ENCODE measurements at regions not wholly inside any gene's neighbourhood (a gene's known extent, or its start where the extent isn't known, plus 50 kb on each side); places are given as distances from the start of the nearest gene placed in this dataset.

DNA sequence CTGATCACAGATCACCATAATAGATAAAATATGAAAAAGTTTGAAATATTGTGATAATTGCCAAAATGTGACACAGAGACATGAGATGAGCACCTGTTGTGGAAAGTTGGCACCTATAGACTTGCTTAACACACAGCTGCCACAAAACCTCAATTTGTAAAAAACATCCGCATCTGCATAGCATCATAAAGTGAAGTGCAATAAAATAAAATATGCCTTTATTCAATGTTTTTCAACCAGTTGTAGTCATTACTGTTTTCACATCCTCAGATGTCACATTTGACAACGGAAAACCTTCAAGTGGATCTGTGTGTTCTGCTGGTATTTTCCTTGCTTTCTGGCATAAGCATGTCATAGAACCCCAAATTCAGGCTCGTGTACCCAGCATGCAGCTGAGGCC, 50.2 kb upstream of the IFNGR1 start:
- H3K9me3 ChIP-seq: no peaks in the 10 kb centered on the region
- no peak for DNase-seq
- in situ Hi-C loops (cut with MboI; ENCODE audit: low pct_ligation_motif_present in 1 of 4, low pct_unique_long_range_greater_than_20kb in 1 of 4, low sequenced_read_pairs in 3 of 4): loop anchor here in 1 of 4 donors (25.0 kb wide), 1 partner anchor 368 kb away; no protein-coding TSS in a partner anchor
- no peak overlapping the region for H3K4me3 ChIP-seq
- no peaks in the 10 kb centered on the region for H3K27me3 ChIP-seq
- TF ChIP-seq POLR2A (IDR thresholded peaks at IDR 0.05) (no peak), EP300 (IDR thresholded peaks at IDR 0.05; ENCODE audit: low read depth) (no peak), POLR2AphosphoS5 (IDR thresholded peaks at IDR 0.05) (no peak)
- TF ChIP-seq, protein P1, sequence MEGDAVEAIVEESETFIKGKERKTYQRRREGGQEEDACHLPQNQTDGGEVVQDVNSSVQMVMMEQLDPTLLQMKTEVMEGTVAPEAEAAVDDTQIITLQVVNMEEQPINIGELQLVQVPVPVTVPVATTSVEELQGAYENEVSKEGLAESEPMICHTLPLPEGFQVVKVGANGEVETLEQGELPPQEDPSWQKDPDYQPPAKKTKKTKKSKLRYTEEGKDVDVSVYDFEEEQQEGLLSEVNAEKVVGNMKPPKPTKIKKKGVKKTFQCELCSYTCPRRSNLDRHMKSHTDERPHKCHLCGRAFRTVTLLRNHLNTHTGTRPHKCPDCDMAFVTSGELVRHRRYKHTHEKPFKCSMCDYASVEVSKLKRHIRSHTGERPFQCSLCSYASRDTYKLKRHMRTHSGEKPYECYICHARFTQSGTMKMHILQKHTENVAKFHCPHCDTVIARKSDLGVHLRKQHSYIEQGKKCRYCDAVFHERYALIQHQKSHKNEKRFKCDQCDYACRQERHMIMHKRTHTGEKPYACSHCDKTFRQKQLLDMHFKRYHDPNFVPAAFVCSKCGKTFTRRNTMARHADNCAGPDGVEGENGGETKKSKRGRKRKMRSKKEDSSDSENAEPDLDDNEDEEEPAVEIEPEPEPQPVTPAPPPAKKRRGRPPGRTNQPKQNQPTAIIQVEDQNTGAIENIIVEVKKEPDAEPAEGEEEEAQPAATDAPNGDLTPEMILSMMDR (IDR thresholded peaks at IDR 0.05): no peak
- no peaks in the 10 kb centered on the region for H3K36me3 ChIP-seq
- WGBS, 2 donors (ENCODE audit: low coverage in 1 of 2): 65 to 76% methylated on average over 3 of the region's 3 CpGs
- intact Hi-C loops (cut with DNase I; ENCODE audit: low total_unique reads): no loop called here
- H3K4me1 ChIP-seq: no peaks in the 10 kb centered on the region
- H3K27ac ChIP-seq: no peak overlapping the region
